HepG2 (cell line): ENCODE measurements at regions not wholly inside any gene's neighbourhood (a gene's known extent, or its start where the extent isn't known, plus 50 kb on each side); places are given as distances from the start of the nearest gene placed in this dataset.
A peak's percentile ranks its signal among the peaks of the same experiment; 100 is the strongest.

Experiments
- ATAC-seq: fragments of 200-7000 bp; cut with Tn5 transposase; 3 replicates; pipeline ENCODE4 v1.9.1; 2020; ENCODE audit warnings: mild to moderate bottlenecking, moderate library complexity
- BruUV-seq: library from RNA; stranded (reverse); fragments of 400-500 nt; replicated peaks from 2 replicates; lab custom pipeline; 2021; lab: Mats Ljungman, UMichigan
- CTCF ChIA-PET: fragments of 300-600 bp; formaldehyde crosslinking; extraction: SDS; loops from one replicate; lab custom pipeline; 2021; ENCODE audit warnings: low total read pairs, inconsistent platforms, low intra/inter-chr PET ratio; lab: Yijun Ruan, JAX
- POLR2A ChIA-PET: fragments of 350-600 bp; sonication (Branson Sonifier 250); formaldehyde crosslinking; loops from one replicate; lab custom pipeline; 2020; ENCODE audit warnings: antibody characterized with exemption, inconsistent platforms; lab: Yijun Ruan, JAX
- DNase-seq: peaks from one replicate; pipeline ENCODE4 v3.0.0-alpha.2; 2015; ENCODE audit warnings: low spot score
- FAIRE-seq: peaks from 3 replicates; lab custom pipeline; 2011; peaks lifted over from hg19 to GRCh38; lab: Jason Lieb, UNC
- H2AFZ ChIP-seq: one replicate; pipeline ENCODE4 v1.6.1; 2011; ENCODE audit warnings: low read length, inconsistent platforms
- H3K27ac ChIP-seq: fragments of 300-600 bp; 3 replicates; pipeline ENCODE4 v1.8.0; 2011; ENCODE audit warnings: mixed run types, mild to moderate bottlenecking, mixed read lengths, low read length, inconsistent platforms; ENCODE audit not compliant: insufficient read depth; ENCODE audit errors: extremely low read length
- H3K27me3 ChIP-seq, 2 experiments: fragments of 200-600 bp in 1 of 2; 2 replicates in 1 of 2; 3 replicates in 1 of 2; pipeline versions ENCODE4 v1.6.0 to v1.8.0; 2011; ENCODE audit warnings: low read length in 2 of 2, mild to moderate bottlenecking in 2 of 2, moderate library complexity in 2 of 2, inconsistent platforms in 1 of 2; ENCODE audit not compliant: insufficient read depth in 2 of 2, control insufficient read depth in 1 of 2
- H3K36me3 ChIP-seq, 2 experiments: fragments of 200-600 bp in 1 of 2; replicated peaks in 1 of 2; 2 replicates in 1 of 2; 3 replicates in 1 of 2; pipeline versions ENCODE4 v1.5.1 to v1.8.0; 2011; ENCODE audit warnings: low read length in 2 of 2, inconsistent platforms in 1 of 2; ENCODE audit not compliant: insufficient read depth in 2 of 2, control insufficient read depth in 1 of 2
- H3K4me1 ChIP-seq: 2 replicates; pipeline ENCODE4 v1.5.1; 2012; ENCODE audit warnings: low read length, inconsistent platforms; ENCODE audit not compliant: insufficient read depth
- H3K4me2 ChIP-seq: 2 replicates; pipeline ENCODE4 v1.6.0; 2011; ENCODE audit warnings: low read depth, low read length, inconsistent platforms
- H3K4me3 ChIP-seq, 3 experiments: fragments of 200-600 bp in 1 of 3; sonication (generic), shearing (Covaris generic) in 1 of 3; replicated peaks in 1 of 3; 2 replicates each; pipeline ENCODE4 v1.5.1; 2011 to 2016; ENCODE audit warnings: low read length in 3 of 3, inconsistent platforms in 2 of 3, low read depth in 2 of 3, mild to moderate bottlenecking in 2 of 3, control low read depth in 1 of 3, mixed read lengths in 1 of 3; ENCODE audit not compliant: insufficient read depth in 1 of 3
- H3K79me2 ChIP-seq: one replicate; pipeline ENCODE4 v1.6.1; 2011; ENCODE audit warnings: low read length, inconsistent platforms; ENCODE audit not compliant: insufficient read depth
- H3K9ac ChIP-seq: 2 replicates; pipeline ENCODE4 v1.6.0; 2011; ENCODE audit warnings: mild to moderate bottlenecking, low read depth, low read length, inconsistent platforms; ENCODE audit not compliant: insufficient read depth
- H3K9me3 ChIP-seq: 2 replicates; pipeline ENCODE4 v1.5.1; 2012; ENCODE audit warnings: mild to moderate bottlenecking, low read length
- H4K20me1 ChIP-seq: 2 replicates; pipeline ENCODE4 v1.6.0; 2011; ENCODE audit warnings: inconsistent platforms, mild to moderate bottlenecking, low read length, moderate library complexity; ENCODE audit not compliant: insufficient read depth
- AKAP8 ChIP-seq: sonication (generic); formaldehyde crosslinking; IDR thresholded peaks from 2 replicates; pipeline ENCODE4 v1.5.1; 2020; ENCODE audit warnings: mild to moderate bottlenecking, missing genetic modification reagents
- CENPX ChIP-seq: sonication (generic); formaldehyde crosslinking; IDR thresholded peaks from 2 replicates; pipeline ENCODE4 v1.9.0; 2021; ENCODE audit warnings: mild to moderate bottlenecking, missing genetic modification reagents, moderate library complexity
- HMG20A ChIP-seq: IDR thresholded peaks from 2 replicates; pipeline ENCODE4 v1.6.1; 2016; ENCODE audit warnings: borderline replicate concordance
- HNF4A ChIP-seq: sonication (generic); formaldehyde crosslinking; IDR thresholded peaks from 2 replicates; pipeline ENCODE4 v1.4.0; 2020; ENCODE audit warnings: missing genetic modification reagents
- HOXA5 ChIP-seq: sonication (generic); formaldehyde crosslinking; IDR thresholded peaks from 2 replicates; pipeline ENCODE4 v1.4.0; 2020; ENCODE audit warnings: missing genetic modification reagents
- MAZ ChIP-seq, 2 experiments: sonication (generic) in 1 of 2; formaldehyde crosslinking in 1 of 2; IDR thresholded peaks; 2 replicates each; pipeline versions ENCODE4 v1.5.0 to v1.6.1; 2012 to 2020; ENCODE audit warnings: low read depth in 2 of 2, mild to moderate bottlenecking in 2 of 2, borderline replicate concordance in 1 of 2, improper control_type of control experiment in 1 of 2, low read length in 1 of 2, missing genetic modification reagents in 1 of 2, moderate library complexity in 1 of 2
- MEF2D ChIP-seq: sonication (generic); formaldehyde crosslinking; IDR thresholded peaks from 2 replicates; pipeline ENCODE4 v1.5.1; 2020; ENCODE audit warnings: mild to moderate bottlenecking, missing genetic modification reagents
- MIER3 ChIP-seq: IDR thresholded peaks from 2 replicates; pipeline ENCODE4 v1.6.1; 2016; ENCODE audit warnings: missing compliant biosample characterization, borderline replicate concordance
- MYC ChIP-seq: sonication (generic); formaldehyde crosslinking; IDR thresholded peaks from 2 replicates; pipeline ENCODE4 v1.9.0; 2021; ENCODE audit warnings: missing genetic modification reagents, borderline replicate concordance
- SALL2 ChIP-seq: sonication (generic); formaldehyde crosslinking; IDR thresholded peaks from 2 replicates; pipeline ENCODE4 v1.8.1; 2023; ENCODE audit warnings: mild to moderate bottlenecking, missing genetic modification reagents, inconsistent platforms
- TCF12 ChIP-seq, 2 experiments: fragments of 450-650 bp in 1 of 2; sonication (generic) in 1 of 2; formaldehyde crosslinking in 1 of 2; IDR thresholded peaks; 2 replicates each; pipeline versions ENCODE4 v1.6.1 to v1.8.0; 2017 to 2022; ENCODE audit warnings: antibody characterized with exemption in 1 of 2, mild to moderate bottlenecking in 1 of 2, missing genetic modification reagents in 1 of 2, moderate library complexity in 1 of 2
- ZNF224 ChIP-seq: sonication (generic); formaldehyde crosslinking; IDR thresholded peaks from 2 replicates; pipeline ENCODE4 v1.5.0; 2020; ENCODE audit warnings: mild to moderate bottlenecking, missing genetic modification reagents
- ZNF7 ChIP-seq: IDR thresholded peaks from 2 replicates; pipeline ENCODE4 v1.6.1; 2016; ENCODE audit warnings: missing biosample characterization, missing genetic modification reagents
- WGBS: methylation state at CpG from one replicate; pipeline ENCODE4 v1.1.6; 2017; ENCODE audit warnings: low lambda C conversion rate; 5-methylcytosine and 5-hydroxymethylcytosine counted together
- in situ Hi-C: cut with HindIII; loops from 2 replicates; pipeline ENCODE4 v1.10.0; 2017; ENCODE audit warnings: low pct_unique_long_range_greater_than_20kb; ENCODE audit not compliant: extremely low pct_ligation_motif_present
- intact Hi-C: fragments of 100-400 bp; cut with micrococcal nuclease; formaldehyde crosslinking; loops from one replicate; pipeline ENCODE4 v1.10.0; 2022; ENCODE audit not compliant: unreplicated experiment
- TF ChIP-seq, protein P1 (sequence below): sonication (generic); formaldehyde crosslinking; IDR thresholded peaks from 2 replicates; pipeline ENCODE4 v1.4.0; 2020; ENCODE audit warnings: missing genetic modification reagents
- TF ChIP-seq, protein P2 (sequence below): sonication (generic); formaldehyde crosslinking; IDR thresholded peaks from 2 replicates; pipeline ENCODE4 v1.4.0; 2020; ENCODE audit warnings: missing genetic modification reagents
- TF ChIP-seq, protein P3 (sequence below): sonication (generic); formaldehyde crosslinking; IDR thresholded peaks from 2 replicates; pipeline ENCODE4 v1.5.1; 2020; ENCODE audit warnings: missing genetic modification reagents, mild to moderate bottlenecking, borderline replicate concordance
- TF ChIP-seq, protein P4 (sequence below): sonication (generic); formaldehyde crosslinking; IDR thresholded peaks from 2 replicates; pipeline ENCODE4 v1.9.0; 2021; ENCODE audit warnings: missing genetic modification reagents, mild to moderate bottlenecking, borderline replicate concordance

DNA sequence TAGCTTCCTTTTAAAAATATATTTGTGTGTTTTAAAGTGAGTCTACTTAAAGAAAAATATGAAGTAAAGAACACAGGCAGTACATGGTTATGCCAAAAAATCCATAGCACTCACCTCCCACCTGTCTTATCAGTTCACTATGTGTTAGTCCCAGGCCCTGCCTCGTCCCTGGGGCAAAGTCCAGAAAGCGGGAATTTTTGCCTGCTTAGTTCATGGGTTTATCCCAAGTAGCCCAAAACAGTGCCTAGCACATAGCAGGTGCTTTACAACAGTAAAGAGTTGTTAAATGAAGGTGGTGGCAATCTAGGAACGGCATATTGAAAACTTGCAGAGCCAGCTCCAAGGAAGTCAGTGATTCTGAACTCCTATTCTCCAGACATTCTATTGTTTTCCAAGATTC, 154.0 kb downstream of the MN1 start:
- BruUV-seq = no TSS peak
- Histone ChIP-seq H3K27ac (no peak overlapping the region), H3K4me1 (peaks cover 55% of the 10 kb centered on the region), H3K9ac (no peak overlapping the region), H3K36me3 (no peaks in the 10 kb centered on the region), H3K9me3 (no peaks in the 10 kb centered on the region), H2AFZ (no peak overlapping the region), H3K4me2 (no peak overlapping the region), H4K20me1 (no peaks in the 10 kb centered on the region), H3K79me2 (no peaks in the 10 kb centered on the region), H3K4me3 (no peak overlapping the region), H3K27me3 (peaks cover 0 to 5% of the 10 kb centered on the region in 2 experiments; a peak in 1 of 5 replicates)
- FAIRE-seq = peak; percentile 74
- POLR2A ChIA-PET = no interaction called here
- peak; percentile 66 for DNase-seq
- WGBS = 0% methylated on average over 3 of the region's 3 CpGs
- CTCF ChIA-PET = no interaction called here
- ATAC-seq = peak; percentile 85
- intact Hi-C loops = no loop called here
- in situ Hi-C loops = loop anchor here (10.0 kb wide), 1 partner anchor 63 kb away; no protein-coding TSS in a partner anchor
- TF ChIP-seq, protein P1, sequence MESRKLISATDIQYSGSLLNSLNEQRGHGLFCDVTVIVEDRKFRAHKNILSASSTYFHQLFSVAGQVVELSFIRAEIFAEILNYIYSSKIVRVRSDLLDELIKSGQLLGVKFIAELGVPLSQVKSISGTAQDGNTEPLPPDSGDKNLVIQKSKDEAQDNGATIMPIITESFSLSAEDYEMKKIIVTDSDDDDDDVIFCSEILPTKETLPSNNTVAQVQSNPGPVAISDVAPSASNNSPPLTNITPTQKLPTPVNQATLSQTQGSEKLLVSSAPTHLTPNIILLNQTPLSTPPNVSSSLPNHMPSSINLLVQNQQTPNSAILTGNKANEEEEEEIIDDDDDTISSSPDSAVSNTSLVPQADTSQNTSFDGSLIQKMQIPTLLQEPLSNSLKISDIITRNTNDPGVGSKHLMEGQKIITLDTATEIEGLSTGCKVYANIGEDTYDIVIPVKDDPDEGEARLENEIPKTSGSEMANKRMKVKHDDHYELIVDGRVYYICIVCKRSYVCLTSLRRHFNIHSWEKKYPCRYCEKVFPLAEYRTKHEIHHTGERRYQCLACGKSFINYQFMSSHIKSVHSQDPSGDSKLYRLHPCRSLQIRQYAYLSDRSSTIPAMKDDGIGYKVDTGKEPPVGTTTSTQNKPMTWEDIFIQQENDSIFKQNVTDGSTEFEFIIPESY = no peak
- TF ChIP-seq TCF12 (IDR thresholded peaks at IDR 0.05) (no peak), TCF12 (CRISPR knock-in tag; IDR thresholded peaks at IDR 0.05) (no peak), HOXA5 (CRISPR knock-in tag) (no peak), ZNF224 (CRISPR knock-in tag) (no peak), MAZ (IDR thresholded peaks at IDR 0.05; ENCODE audit: borderline replicate concordance, low read depth, low read length) (no peak), MAZ (CRISPR knock-in tag; IDR thresholded peaks at IDR 0.05; ENCODE audit: low read depth) (no peak), AKAP8 (no peak), CENPX (CRISPR knock-in tag) (no peak), HMG20A (CRISPR knock-in tag) (no peak), SALL2 (no peak), MEF2D (no peak), HNF4A (CRISPR knock-in tag) (peak; percentile 84), MYC (CRISPR knock-in tag) (no peak), MIER3 (CRISPR knock-in tag) (no peak), ZNF7 (CRISPR knock-in tag) (no peak)
- TF ChIP-seq, protein P2, sequence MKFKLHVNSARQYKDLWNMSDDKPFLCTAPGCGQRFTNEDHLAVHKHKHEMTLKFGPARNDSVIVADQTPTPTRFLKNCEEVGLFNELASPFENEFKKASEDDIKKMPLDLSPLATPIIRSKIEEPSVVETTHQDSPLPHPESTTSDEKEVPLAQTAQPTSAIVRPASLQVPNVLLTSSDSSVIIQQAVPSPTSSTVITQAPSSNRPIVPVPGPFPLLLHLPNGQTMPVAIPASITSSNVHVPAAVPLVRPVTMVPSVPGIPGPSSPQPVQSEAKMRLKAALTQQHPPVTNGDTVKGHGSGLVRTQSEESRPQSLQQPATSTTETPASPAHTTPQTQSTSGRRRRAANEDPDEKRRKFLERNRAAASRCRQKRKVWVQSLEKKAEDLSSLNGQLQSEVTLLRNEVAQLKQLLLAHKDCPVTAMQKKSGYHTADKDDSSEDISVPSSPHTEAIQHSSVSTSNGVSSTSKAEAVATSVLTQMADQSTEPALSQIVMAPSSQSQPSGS (CRISPR knock-in tag) = 0 out of 2 replicates have a peak, but pooled peaks have one; percentile 31
- TF ChIP-seq, protein P3, sequence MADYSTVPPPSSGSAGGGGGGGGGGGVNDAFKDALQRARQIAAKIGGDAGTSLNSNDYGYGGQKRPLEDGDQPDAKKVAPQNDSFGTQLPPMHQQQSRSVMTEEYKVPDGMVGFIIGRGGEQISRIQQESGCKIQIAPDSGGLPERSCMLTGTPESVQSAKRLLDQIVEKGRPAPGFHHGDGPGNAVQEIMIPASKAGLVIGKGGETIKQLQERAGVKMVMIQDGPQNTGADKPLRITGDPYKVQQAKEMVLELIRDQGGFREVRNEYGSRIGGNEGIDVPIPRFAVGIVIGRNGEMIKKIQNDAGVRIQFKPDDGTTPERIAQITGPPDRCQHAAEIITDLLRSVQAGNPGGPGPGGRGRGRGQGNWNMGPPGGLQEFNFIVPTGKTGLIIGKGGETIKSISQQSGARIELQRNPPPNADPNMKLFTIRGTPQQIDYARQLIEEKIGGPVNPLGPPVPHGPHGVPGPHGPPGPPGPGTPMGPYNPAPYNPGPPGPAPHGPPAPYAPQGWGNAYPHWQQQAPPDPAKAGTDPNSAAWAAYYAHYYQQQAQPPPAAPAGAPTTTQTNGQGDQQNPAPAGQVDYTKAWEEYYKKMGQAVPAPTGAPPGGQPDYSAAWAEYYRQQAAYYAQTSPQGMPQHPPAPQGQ (CRISPR knock-in tag) = no peak
- TF ChIP-seq, protein P4, sequence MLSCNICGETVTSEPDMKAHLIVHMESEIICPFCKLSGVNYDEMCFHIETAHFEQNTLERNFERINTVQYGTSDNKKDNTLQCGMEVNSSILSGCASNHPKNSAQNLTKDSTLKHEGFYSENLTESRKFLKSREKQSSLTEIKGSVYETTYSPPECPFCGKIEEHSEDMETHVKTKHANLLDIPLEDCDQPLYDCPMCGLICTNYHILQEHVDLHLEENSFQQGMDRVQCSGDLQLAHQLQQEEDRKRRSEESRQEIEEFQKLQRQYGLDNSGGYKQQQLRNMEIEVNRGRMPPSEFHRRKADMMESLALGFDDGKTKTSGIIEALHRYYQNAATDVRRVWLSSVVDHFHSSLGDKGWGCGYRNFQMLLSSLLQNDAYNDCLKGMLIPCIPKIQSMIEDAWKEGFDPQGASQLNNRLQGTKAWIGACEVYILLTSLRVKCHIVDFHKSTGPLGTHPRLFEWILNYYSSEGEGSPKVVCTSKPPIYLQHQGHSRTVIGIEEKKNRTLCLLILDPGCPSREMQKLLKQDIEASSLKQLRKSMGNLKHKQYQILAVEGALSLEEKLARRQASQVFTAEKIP = no peak
